ENCODE measurements at regions not wholly inside any gene's neighbourhood (a gene's known extent, or its start where the extent isn't known, plus 50 kb on each side); places are given as distances from the start of the nearest gene placed in this dataset.

DNA sequence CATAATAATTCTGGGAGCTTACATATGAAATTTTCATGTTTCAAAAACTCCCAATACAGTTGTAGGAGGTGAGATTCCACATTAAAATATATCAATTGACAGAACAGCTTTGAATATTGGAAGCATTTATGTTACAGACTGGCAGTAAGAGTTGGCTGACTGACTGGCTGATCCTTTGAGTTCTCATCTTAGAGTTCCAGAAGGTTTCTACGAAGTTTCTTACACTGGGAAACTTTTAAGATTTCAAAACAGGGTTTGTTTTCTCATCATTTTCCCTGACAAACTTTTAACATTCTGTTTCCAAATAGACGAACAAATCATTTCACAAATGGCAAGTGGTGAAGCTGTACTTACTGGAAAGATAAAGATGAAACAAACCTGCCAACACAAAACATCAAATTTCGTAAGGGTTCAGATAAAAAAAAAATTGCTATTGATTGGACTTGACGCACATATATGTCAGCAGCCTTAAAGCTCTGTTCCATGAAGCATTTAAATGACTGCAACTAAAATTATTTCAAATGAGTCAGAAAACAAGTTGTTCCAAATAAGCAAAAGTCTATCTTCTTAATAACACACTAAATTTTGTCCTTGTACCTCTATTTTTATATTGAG lies 243.5 kb downstream of the SUCLA2 start:
- no peak for DNase-seq
- no peaks in the 10 kb centered on the region for H3K36me3 ChIP-seq
- H3K27ac ChIP-seq, result no peak overlapping the region
- H3K4me3 ChIP-seq, result no peak overlapping the region
- no peaks in the 10 kb centered on the region for H3K9me3 ChIP-seq
- no peaks in the 10 kb centered on the region for H3K27me3 ChIP-seq
- intact Hi-C loops (cut with DNase I; ENCODE audit: low total_unique reads), result no loop called here
- H3K4me1 ChIP-seq, result no peaks in the 10 kb centered on the region
- TF ChIP-seq POLR2A (IDR thresholded peaks at IDR 0.05), result no peak
- TF ChIP-seq, protein P1, sequence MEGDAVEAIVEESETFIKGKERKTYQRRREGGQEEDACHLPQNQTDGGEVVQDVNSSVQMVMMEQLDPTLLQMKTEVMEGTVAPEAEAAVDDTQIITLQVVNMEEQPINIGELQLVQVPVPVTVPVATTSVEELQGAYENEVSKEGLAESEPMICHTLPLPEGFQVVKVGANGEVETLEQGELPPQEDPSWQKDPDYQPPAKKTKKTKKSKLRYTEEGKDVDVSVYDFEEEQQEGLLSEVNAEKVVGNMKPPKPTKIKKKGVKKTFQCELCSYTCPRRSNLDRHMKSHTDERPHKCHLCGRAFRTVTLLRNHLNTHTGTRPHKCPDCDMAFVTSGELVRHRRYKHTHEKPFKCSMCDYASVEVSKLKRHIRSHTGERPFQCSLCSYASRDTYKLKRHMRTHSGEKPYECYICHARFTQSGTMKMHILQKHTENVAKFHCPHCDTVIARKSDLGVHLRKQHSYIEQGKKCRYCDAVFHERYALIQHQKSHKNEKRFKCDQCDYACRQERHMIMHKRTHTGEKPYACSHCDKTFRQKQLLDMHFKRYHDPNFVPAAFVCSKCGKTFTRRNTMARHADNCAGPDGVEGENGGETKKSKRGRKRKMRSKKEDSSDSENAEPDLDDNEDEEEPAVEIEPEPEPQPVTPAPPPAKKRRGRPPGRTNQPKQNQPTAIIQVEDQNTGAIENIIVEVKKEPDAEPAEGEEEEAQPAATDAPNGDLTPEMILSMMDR (IDR thresholded peaks at IDR 0.05), result no peak

DNA sequence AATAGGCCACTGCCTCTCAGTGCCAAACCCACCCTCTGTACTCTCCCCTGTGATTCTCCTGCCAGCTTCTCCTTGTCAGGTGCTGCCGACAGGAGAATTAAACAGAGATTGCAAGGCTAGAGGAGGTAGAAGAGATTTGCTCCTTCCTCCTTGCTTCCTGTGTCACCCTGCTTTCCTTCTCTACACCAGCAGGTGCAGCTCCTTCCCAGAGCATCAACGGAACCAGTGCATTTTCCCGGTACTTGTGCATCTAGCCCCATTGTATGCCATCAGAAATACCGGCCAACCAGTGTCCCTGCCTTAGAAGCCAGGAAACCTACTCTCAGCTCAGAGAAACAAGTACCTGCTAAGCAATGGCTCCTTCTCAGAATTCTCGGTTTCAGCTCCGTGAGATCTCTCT lies 253.2 kb downstream of the SUCLA2 start:
- DNase-seq, result no peak
- H3K4me3 ChIP-seq, result no peak overlapping the region
- no peaks in the 10 kb centered on the region for H3K9me3 ChIP-seq
- H3K4me1 ChIP-seq, result no peaks in the 10 kb centered on the region
- no peaks in the 10 kb centered on the region for H3K27me3 ChIP-seq
- H3K27ac ChIP-seq, result no peak overlapping the region
- TF ChIP-seq, protein P1 (IDR thresholded peaks at IDR 0.05), result no peak
- TF ChIP-seq POLR2A (IDR thresholded peaks at IDR 0.05), result no peak
- intact Hi-C loops (cut with DNase I; ENCODE audit: low total_unique reads), result no loop called here
- H3K36me3 ChIP-seq, result no peaks in the 10 kb centered on the region

DNA sequence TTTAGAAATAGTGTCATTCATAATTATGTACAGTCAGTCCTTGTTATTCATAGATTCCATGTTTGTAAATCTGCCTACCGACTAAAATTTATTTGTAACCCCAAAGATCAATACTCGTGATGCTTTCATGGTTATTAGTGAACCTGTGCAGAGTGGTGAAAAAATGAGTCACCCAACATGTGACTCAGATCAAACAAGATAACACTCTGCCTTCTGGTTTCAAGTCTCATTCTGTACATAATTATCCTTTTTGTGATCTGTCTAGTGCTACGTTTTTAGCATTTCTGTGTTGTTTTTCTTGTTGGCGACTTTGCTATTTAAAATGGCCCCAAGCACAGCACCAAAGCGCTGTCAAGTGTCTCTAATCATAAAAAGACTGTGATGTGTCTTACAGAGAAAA lies 274.7 kb downstream of the SUCLA2 start:
- H3K27me3 ChIP-seq, result no peaks in the 10 kb centered on the region
- intact Hi-C loops (cut with DNase I; ENCODE audit: low total_unique reads), result no loop called here
- DNase-seq, result no peak

DNA sequence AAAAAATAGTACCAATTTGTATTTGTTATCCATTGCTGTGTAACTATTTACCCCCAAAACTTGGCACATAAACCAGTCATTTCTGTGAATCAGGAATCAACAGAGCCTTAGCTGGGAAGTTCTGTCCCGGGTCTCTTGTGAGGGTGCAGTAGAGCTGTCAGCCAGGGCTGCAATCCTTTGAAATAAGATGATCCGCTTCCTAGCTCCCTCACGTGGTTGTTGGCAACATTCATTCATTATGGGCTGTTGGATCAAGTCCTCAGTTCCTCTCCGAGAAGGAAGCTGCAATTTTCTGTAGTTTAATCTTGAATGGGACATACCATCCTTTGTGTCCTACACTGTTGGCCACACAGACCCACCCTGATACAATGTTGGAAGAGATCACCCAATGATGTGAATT lies 277.2 kb downstream of the SUCLA2 start:
- H3K27me3 ChIP-seq, result no peaks in the 10 kb centered on the region
- DNase-seq, result no peak
- no peak overlapping the region for H3K4me3 ChIP-seq
- H3K27ac ChIP-seq, result no peak overlapping the region
- no peaks in the 10 kb centered on the region for H3K4me1 ChIP-seq
- intact Hi-C loops (cut with DNase I; ENCODE audit: low total_unique reads), result no loop called here
- H3K36me3 ChIP-seq, result no peaks in the 10 kb centered on the region
- no peaks in the 10 kb centered on the region for H3K9me3 ChIP-seq
- no peak for TF ChIP-seq POLR2A (IDR thresholded peaks at IDR 0.05)
- TF ChIP-seq, protein P1 (IDR thresholded peaks at IDR 0.05), result no peak

More for the DNA sequence above, 274.7 kb downstream of the SUCLA2 start:
- Histone ChIP-seq H3K4me3 (no peak overlapping the region), H3K27ac (no peak overlapping the region), H3K36me3 (no peaks in the 10 kb centered on the region), H3K9me3 (no peaks in the 10 kb centered on the region), H3K4me1 (no peaks in the 10 kb centered on the region)
- no peak for TF ChIP-seq POLR2A (IDR thresholded peaks at IDR 0.05)
- TF ChIP-seq, protein P1 (IDR thresholded peaks at IDR 0.05), result no peak

DNA sequence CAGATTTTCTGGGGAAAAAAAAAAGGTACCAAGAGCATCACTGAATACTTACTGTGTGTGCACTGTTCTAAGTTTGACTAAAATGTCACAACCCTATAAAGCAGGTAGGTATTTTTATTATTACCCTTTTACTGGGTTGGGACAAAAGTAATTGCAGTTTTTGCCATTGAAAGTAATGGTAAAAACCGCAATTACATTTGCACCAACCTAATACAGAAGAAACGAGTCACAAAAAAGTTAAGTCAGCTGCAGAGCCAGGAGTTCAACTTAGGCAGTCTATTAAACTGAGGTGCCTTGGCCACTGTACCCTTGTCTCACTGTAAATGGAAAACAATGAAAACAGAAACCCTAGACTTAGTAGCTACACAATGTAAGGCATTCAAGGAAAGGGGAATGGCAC lies 281.9 kb downstream of the SUCLA2 start:
- Histone ChIP-seq H3K27me3 (no peaks in the 10 kb centered on the region), H3K27ac (no peak overlapping the region), H3K36me3 (no peaks in the 10 kb centered on the region), H3K4me1 (no peaks in the 10 kb centered on the region), H3K4me3 (no peak overlapping the region), H3K9me3 (no peaks in the 10 kb centered on the region)
- no peak for DNase-seq
- no peak for TF ChIP-seq POLR2A (IDR thresholded peaks at IDR 0.05)
- TF ChIP-seq, protein P1 (IDR thresholded peaks at IDR 0.05), result no peak
- intact Hi-C loops (cut with DNase I; ENCODE audit: low total_unique reads), result no loop called here
